ENCODE measurements at regions not wholly inside any gene's neighbourhood (a gene's known extent, or its start where the extent isn't known, plus 50 kb on each side); places are given as distances from the start of the nearest gene placed in this dataset.

- Histone ChIP-seq H3F3A (ENCODE audit: insufficient read depth, low read depth) (no peaks in the 10 kb centered on the region), H3K4me1 (replicated peaks; ENCODE audit: insufficient read depth) (peaks cover 6% of the 10 kb centered on the region; the same call in 1 of the 2 replicates), H3K27me3 (ENCODE audit: insufficient read depth, low read depth) (no peaks in the 10 kb centered on the region), H4K20me1 (ENCODE audit: insufficient read depth) (no peaks in the 10 kb centered on the region), H3K79me2 (ENCODE audit: low read depth) (no peaks in the 10 kb centered on the region), H3K9me2 (ENCODE audit: insufficient read depth) (no peaks in the 10 kb centered on the region), H3K4me2 (peak overlapping the region; percentile 55), H2AFZ (no peak overlapping the region; the same call in 1 of the 2 replicates), H3K4me3 (no peak overlapping the region), H3K9me3 (ENCODE audit: insufficient read depth, low read depth) (no peaks in the 10 kb centered on the region), H3K36me3 (ENCODE audit: low read depth) (no peaks in the 10 kb centered on the region), H3K27ac (no peak overlapping the region)
- BruUV-seq (replicated peaks): no TSS peak
- intact Hi-C loops (cut with micrococcal nuclease; ENCODE audit: unreplicated experiment): loop anchor here (2.0 kb wide), 2 partner anchors 106 to 152 kb away; partner anchors contain the start of gene C11orf58
- CTCF ChIA-PET: interaction anchor here (0.9 kb wide), 1 partner anchor 56 kb away, joined by 3 read pairs; no protein-coding TSS in a partner anchor
- POLR2A ChIA-PET (ENCODE audit: unreplicated experiment): interaction anchor here (0.6 to 0.7 kb wide), 3 partner anchors 43 to 1281 kb away, joined by 3 to 7 read pairs (median 6); no protein-coding TSS in a partner anchor
- TF ChIP-seq EZH2 (IDR thresholded peaks at IDR 0.05; ENCODE audit: low read depth) (no peak), CTCF (conservative IDR thresholded peaks at IDR 0.05) (peak; percentile 67)
- peak; percentile 28 to 73 for DNase-seq
These were observed 105.9 kb upstream of the C11orf58 start for GRCh38 chr11:16632295-16633200.

- no peaks in the 10 kb centered on the region for H3K79me2 ChIP-seq (ENCODE audit: low read depth)
- H3K27me3 ChIP-seq (ENCODE audit: insufficient read depth, low read depth): no peaks in the 10 kb centered on the region
- ChIA-PET CTCF (no interaction called here), POLR2A (ENCODE audit: unreplicated experiment) (no interaction called here)
- no peak for DNase-seq
- no peak overlapping the region for H3K4me3 ChIP-seq
- no peak overlapping the region for H3K4me2 ChIP-seq
- H3F3A ChIP-seq (ENCODE audit: insufficient read depth, low read depth): no peaks in the 10 kb centered on the region
- BruUV-seq (replicated peaks): no TSS peak
- TF ChIP-seq EZH2 (IDR thresholded peaks at IDR 0.05; ENCODE audit: low read depth): no peak
- no peak for TF ChIP-seq CTCF (conservative IDR thresholded peaks at IDR 0.05)
- no peaks in the 10 kb centered on the region for H3K9me2 ChIP-seq (ENCODE audit: insufficient read depth)
- H3K36me3 ChIP-seq (ENCODE audit: low read depth): no peaks in the 10 kb centered on the region
- H3K9me3 ChIP-seq (ENCODE audit: insufficient read depth, low read depth): no peaks in the 10 kb centered on the region
- H3K4me1 ChIP-seq (replicated peaks; ENCODE audit: insufficient read depth): peaks cover 6% of the 10 kb centered on the region; the same call in 1 of the 2 replicates
- intact Hi-C loops (cut with micrococcal nuclease; ENCODE audit: unreplicated experiment): no loop called here
- H4K20me1 ChIP-seq (ENCODE audit: insufficient read depth): no peaks in the 10 kb centered on the region
- no peak overlapping the region for H2AFZ ChIP-seq
- no peak overlapping the region for H3K27ac ChIP-seq
These were observed 107.8 kb upstream of the C11orf58 start for GRCh38 chr11:16630651-16631050.

- TF ChIP-seq CTCF (conservative IDR thresholded peaks at IDR 0.05) (no peak), EZH2 (IDR thresholded peaks at IDR 0.05; ENCODE audit: low read depth) (no peak)
- no TSS peak for BruUV-seq (replicated peaks)
- no peaks in the 10 kb centered on the region for H3K9me3 ChIP-seq (ENCODE audit: insufficient read depth, low read depth)
- no peak for DNase-seq
- CTCF ChIA-PET: no interaction called here
- H2AFZ ChIP-seq: no peak overlapping the region
- H3F3A ChIP-seq (ENCODE audit: insufficient read depth, low read depth): no peaks in the 10 kb centered on the region
- no peaks in the 10 kb centered on the region for H3K36me3 ChIP-seq (ENCODE audit: low read depth)
- intact Hi-C loops (cut with micrococcal nuclease; ENCODE audit: unreplicated experiment): no loop called here
- H3K27me3 ChIP-seq (ENCODE audit: insufficient read depth, low read depth): no peaks in the 10 kb centered on the region
- POLR2A ChIA-PET (ENCODE audit: unreplicated experiment): no interaction called here
- no peak overlapping the region for H3K4me2 ChIP-seq
- no peaks in the 10 kb centered on the region for H3K9me2 ChIP-seq (ENCODE audit: insufficient read depth)
- H3K79me2 ChIP-seq (ENCODE audit: low read depth): no peaks in the 10 kb centered on the region
- H3K4me1 ChIP-seq (replicated peaks; ENCODE audit: insufficient read depth): no peaks in the 10 kb centered on the region
- no peaks in the 10 kb centered on the region for H4K20me1 ChIP-seq (ENCODE audit: insufficient read depth)
- no peak overlapping the region for H3K27ac ChIP-seq
- no peak overlapping the region for H3K4me3 ChIP-seq
These were observed 120.0 kb upstream of the C11orf58 start for GRCh38 chr11:16618431-16618830.
